Embryonic facial prominence (tissue), 1 donor: ENCODE measurements at regions not wholly inside any gene's neighbourhood (a gene's known extent, or its start where the extent isn't known, plus 50 kb on each side); places are given as distances from the start of the nearest gene placed in this dataset.

Source experiments
- DNase-seq: peaks from one replicate; pipeline ENCODE4 v3.0.0-alpha.2; 2016; ENCODE audit errors: extremely low spot score

DNA sequence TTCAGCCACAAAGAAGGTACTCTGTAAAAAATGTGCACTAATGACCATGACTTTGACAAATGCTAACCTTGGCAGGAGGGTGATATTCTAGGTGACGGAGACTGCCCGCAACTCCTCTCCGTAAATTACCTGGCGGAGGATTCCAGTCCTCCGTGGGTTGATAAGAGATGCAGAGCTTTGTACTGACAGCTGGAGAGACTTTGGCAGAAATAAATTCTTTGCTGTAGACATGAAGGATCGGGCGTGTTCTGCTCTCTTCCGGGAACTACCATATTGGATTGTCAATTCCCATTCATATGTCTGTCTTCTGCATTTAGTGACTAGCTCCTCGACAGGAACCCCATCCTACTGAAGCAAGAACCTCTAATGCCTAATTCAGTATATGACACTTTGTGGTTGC lies 158.3 kb upstream of the KAZN start:
- no peak for DNase-seq

DNA sequence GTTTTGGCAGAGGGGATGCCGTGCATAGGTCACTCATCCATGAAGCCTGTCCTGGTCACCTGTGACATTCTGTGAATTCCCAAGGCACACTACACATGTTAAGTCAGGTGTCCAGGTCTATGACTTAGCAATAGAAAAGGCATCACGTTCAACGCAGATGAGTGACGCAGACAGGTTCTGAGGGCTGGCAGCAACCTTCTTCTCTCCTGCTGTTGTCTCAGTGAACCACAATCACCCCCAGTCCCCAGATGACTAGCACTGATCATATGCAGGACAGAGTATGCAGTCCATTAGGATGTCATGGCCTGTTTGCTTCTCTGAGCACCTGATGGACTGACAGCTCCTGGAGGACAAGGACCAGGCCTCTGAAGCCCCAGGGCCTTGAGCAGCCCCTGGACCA lies 157.8 kb upstream of the KAZN start:
- DNase-seq = no peak

DNA sequence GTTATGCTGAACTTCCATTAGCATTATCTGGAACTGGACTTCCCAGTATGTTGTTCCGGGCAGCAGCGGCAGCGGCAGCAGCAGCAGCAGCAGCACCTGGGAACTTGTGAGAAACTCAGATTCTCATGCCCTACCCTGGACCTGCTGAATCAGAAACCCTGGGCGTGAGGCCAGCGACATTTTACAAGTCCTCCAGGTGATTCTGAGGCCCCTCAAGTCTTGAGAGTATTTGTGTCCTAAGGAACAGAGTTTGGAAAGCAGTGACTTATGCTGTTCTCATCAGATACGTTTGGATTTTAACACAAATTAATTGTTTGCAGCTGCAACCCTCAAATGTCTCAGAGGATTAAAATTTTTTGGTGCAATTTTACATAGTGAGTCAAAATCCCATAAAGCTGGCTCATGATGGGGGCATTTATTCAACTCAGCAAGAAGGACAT lies 157.2 kb upstream of the KAZN start:
- DNase-seq = no peak

DNA sequence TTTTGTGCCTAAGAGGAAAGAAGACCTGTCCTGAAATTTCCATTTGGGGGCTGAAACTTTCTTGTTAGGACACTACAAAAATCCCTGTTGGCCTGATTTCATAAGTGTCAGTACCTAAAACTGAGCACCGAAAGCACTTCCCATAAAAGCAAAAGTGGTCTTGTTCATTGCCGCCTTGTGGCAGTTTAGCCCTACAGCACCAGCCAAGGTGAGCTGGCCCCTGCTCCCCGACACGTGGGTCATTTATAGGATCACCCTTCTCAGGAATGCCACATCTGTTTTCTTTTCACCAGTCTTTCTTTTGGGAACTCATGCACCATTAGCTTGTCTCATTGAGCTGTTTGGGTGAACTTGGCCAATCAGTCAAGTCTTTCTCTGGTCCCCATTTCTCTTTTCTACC lies 155.8 kb upstream of the KAZN start:
- no peak for DNase-seq

DNA sequence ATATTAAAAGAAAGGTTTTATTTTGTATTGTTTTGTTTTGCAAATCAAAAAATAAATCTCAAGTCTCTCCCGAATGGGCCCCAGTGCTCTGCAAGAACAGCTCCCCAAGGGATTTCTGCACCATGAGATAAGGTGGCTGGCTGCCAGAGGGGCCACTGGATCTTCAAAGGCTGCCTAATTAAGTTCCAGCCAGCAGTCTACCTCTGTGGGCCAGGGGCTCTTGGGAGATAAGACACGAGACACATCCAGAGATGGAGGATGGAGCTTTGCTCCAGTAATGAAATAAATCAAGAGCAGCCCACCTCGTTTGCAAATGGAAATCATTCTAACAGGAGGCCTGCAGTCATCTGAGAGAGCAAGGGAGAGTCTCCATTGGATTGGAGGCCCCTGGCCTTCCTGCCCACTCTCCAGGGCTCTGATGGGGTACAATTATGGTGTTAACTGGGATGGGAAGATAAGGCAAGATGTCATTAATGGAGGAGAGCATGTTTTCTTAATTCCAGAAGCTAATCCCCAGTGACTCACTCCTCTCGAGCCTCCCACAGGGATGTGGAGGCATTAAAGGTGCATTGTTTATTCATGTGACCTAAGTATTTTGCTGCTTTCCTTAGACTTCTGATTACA lies 155.2 kb upstream of the KAZN start:
- no peak for DNase-seq

DNA sequence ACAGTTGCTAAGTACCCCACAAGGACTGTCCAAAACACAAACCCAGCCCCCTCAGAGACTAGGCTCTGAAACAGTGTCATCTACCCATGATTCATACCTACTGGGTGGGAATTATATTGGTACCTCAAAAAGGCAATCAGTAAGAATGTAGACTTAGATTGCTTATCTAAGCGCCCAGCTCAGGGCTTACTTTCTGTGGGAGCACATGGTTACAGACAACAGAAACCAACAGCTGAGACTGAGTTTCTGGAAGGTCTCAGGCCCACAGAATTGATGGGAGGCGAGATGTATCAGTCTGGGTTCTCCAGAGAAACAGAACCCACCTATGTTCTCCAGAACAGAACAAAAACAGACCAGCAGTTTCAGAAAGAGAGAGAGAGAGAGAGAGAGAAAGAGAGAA lies 147.3 kb upstream of the KAZN start:
- no peak for DNase-seq

DNA sequence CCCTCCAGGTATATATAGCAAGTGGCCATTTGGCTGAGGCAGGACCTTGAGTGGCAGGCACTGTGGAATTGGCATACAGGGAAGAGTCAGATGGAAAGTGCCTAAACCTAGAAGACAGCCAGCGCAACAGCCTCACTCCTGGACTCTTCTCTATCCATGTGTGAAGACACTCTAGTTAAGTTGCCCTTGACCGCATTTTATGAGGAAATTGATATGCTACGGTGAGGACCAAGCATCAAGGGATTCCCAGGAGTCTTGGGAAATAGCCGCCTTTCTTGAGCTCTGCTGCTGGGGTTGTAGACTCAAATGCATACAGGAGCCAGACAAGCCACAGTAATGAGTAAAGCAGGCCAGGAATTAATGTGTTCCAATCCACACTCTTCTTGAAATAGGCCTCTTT lies 145.9 kb upstream of the KAZN start:
- no peak for DNase-seq

DNA sequence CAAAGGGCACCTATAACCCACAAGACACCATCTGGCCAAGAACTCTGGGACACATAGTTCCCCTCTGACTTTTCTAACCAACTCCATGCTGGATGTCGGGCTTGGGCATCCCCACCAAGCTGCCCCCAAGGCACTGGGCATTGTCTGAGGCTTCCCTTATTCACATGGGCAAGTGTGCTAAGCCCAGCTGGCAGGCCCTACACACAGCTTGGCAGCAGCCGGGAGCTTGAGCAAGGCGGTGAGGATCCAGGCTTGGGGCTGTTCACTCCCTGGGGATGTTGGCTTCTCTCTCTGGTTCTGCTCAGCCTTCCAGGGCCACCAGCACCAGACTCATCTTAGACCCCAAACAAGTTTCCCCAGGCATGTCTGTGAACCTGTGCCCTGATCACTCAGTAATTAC lies 138.3 kb upstream of the KAZN start:
- DNase-seq = no peak

DNA sequence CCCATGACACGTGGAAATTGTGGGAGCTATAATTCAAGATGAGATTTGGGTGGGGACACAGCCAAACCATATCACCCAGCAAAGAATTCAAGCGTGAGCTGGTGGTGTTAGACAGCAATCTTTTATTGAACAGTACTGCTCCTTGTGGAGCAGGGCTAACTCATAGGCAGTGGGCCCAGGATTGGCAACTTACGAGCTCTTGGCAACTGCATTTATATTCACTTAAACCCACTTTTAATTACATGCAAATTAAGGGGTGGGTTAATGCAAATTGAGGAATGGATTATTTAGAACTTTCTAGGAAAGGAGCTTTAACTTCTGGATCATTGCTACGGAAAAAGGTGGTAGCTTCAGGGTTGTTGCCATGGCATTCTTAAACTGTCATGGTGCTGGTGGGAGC lies 135.6 kb upstream of the KAZN start:
- no peak for DNase-seq

DNA sequence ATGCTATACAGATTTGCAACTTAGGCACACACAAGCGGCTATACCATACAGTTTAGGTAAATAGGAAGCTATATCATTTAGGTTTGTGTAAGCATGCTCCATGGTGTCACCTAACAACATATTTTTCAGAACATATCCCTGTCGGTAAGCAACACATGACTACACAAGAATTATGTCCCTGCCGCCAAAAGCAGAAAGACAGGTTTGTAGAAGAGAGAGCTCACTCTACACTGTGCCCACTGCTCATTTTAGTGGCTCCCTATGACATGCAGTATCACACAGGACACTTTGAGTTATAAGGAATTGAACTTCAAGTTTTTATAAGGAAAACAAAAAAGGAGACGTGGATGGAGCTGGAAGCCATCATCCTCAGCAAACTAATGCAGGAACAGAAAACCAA lies 132.5 kb upstream of the KAZN start:
- no peak for DNase-seq

DNA sequence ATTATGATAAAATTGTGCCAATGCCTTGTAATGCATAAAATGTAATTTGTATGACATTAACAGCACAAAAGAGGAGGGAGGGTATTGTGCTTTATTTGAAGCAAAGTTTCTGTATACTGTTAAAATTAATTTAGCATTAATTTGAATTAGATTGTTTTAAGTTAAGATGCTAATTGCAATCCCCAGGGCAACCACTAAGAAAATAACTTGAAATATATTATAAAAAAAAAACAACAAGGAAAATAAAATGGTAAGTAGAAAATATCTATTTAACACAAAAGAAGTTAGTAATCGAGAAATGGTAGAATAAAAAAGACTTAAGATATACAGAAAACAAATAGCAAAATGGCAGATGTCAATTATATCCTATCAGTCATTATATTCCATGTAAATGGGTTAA lies 131.4 kb upstream of the KAZN start:
- DNase-seq = no peak

DNA sequence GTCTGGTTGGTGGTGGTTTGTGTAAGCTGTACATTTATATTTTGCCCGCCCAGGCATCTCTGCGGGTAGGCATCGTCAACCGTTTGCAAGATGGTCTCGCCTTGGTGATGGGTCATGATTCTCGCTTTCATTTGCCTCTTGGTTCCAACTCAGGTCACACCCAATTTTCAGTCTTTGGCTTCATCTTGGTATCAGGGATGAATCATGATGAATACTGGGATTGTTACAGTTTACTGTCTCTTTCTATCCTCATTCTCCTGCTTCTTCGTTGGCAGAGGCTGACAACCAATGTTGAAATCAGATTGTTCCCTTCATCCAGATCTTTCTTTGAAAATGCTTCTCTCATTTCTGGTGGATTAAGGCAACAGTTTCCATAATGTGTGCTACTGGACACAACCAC lies 129.7 kb upstream of the KAZN start:
- DNase-seq = no peak

DNA sequence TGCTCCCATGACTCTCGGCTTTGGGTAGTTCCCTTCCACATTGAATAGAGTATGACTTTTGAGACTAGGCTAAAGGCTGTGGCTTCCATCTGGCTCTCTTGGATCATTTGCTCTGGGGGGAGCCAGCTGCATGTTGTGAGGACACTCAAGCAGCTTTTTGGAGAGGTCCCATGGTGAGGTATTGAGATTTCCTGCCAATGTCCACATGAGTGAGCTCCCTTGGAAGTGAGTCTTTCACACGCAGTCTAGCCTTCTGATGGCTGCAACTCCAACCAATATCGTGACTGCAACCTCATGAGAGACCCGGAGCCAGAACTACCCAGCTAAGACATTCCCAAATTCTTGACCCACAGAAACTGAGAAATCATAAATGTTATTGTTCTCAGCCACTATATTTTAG lies 127.7 kb upstream of the KAZN start:
- no peak for DNase-seq

DNA sequence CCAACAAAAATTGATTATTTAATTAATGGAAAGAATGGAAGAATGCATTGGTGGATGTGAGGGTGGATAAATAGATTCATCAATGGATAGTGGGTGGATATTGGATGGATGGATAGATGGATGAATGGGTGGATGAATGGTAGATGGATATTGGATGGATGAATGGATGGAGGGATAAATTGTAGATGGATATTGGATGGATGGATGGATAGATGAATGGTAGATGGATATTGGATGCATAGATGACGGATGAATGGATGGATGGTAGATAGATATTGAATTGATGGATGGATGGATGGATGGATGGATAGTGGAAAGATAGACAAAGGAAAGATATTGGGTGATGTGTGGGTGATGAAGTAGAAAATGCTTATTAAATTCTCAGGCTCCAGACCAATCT lies 123.6 kb upstream of the KAZN start:
- DNase-seq = no peak

DNA sequence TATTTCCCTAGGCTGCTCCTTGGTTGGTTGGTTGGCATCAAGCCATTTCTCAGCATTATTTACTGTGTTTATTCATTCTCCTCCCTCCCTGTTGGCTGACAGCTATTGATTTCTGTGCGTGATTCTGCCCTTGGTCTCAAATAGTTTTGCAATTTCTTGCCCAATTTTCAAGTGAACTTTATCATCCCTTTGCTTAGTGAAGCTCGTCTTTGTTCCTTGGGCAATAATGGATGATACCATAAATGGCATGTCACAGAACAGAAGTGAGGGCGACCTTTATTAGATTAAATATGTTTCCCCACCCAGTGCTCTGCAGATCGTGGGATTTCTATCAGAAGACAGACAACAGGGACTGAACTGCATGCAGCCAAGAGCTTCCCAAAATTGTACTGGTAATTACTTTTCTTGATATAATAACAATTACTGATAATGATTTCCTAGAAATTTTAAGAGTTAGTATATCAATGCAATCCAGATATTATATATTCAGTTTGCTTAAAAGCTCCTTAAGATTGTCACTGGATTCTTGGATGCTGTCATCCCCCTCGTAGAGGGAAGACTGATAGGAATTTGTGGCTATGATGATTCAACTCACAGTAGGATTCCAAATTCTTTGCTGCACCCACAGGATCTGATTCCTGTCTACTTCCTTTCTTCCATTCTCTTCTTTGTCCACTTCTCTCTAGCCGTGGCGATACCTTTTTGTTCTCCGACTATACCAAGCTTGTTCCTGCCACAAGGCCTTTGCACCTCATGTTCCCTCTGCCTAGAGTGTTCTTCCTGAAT lies 122.1 kb upstream of the KAZN start:
- DNase-seq = no peak

DNA sequence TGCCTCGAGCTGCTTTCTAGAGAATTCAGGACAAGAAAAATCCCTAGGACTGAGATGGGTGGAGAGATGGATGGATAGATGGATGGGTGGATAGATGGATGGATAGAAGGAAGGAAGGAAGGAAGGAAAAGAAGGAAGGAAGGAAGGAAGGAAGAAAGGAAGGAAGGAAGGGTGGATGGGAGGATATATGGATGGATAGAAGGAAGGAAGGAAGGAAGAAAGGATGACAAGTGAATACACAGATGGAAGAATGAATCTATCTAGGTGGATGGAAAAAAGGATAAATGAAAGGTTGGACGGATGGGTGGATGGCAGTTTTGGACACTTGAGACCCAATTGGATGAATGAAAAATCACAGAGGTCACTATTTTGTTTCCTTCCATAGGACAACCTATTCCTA lies 120.4 kb upstream of the KAZN start:
- DNase-seq = no peak

DNA sequence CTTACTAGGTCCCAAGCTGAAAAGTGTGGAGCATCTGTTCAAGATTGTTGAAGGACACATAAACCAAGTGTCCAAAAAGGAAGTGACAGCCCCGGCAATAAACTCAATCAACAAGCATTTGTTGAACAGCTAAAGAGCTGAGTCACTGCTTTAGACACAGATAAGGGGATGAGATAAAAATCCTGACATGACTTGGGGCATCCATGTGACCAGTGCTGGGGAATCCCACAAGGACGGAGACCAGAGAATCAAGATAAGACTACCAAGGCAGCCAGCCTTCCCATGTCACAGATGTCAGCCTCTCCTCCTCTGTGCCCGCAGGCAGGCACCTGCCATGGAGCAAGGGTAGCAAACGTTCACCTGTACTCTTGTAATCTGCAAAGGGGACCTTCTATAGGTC lies 118.6 kb upstream of the KAZN start:
- no peak for DNase-seq

DNA sequence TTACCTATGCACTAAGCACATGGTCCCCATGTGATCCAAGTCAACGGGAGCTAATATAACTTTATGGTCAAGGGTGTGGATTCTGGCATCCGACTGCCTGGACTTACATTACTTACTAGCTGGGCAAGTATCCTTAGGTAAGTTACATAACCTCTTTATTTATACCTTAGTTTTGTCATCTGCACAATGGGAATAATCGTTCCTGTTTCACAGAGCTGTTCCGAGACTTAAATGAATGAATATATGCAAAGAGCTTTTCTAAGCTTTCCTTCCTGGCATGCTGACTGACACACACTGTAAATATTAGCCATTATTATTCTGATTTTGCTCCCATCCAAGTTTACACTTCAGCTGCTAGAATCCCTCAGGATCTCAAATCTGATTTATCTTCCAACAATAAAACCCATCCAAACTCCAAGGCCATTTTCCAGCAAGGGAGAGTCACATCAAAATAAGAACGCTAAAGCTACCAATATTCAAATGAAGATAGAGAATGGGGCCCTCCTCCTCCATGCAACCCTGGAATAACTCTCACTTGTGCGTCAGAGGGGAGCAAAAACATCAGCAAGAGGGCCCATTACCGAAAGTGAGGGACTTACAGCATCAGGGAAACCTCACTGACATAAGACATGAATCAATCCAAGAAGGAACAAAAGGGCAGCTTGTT lies 115.6 kb upstream of the KAZN start:
- no peak for DNase-seq

DNA sequence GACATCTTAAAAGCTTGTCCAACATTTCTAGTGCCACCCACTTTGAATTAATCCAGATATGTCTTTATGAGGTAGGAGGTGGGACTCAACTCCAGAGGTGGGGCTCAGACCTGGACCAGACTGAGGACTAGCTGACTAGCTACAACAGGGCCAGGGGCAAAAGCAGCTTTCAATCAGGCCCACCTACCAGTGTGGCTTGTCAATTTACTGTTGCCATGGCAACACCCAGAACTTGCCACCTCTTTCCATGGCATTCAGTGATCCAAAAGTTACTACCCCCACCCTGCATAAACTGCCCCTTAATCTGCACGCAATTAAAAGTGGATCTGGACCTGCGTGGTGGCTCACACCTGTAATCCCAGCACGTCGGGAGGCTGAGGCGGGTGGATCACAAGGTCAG lies 113.2 kb upstream of the KAZN start:
- DNase-seq = no peak

DNA sequence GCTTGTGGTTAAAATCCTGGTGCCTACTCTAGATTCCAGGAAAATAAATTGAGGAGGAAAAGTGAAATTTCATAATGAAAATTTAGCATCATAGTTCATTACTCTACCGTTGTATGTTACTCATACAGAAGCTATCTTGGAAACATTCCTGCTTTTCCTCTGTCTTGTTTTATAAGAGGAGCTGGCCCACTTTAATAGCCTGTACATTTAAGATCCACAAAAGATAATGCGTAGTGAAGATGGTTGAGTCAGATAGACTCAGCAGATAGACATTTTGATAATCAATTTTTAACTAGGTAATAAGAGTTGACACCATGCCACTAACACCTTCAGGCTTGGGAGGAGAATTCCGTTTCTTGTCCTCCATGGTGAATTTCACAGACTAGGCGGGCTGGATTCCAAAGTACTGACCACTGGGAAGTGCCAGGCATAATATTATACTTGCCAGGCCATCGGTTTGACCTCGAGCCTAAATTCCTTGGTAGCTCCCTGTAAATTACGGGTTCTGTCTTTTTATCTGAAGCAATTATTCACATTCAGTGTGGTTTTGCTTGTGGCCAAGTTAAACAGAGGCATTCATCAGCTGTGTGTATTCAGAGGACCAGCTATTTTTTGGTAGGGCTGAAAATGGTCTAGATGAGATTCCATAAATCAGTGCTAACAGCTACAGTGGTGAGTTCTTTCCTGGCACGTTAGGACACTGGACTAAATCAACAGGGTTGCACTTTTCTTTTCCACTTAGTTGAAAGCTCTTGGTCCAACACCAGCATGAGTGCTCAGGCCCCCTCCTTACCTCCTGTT lies 111.9 kb upstream of the KAZN start:
- no peak for DNase-seq

DNA sequence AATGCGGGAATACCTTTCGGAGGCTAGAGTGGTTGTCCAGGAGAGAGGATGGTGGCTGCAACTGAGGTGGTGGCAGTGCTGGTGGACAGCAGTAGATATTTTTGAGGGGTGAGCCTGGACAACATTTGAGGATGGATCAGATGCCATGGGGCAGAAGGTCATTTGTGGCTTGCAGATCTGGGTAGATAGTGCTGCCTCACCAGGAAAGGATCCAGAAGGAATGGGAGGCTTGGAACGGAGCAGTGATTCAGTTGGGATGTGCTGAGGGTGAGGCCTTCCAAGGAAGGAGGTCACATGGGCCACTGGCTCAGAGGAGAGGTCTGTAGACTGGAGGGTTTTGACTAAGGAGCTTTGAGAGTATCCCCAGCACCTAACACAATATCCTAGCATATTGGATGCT lies 110.8 kb upstream of the KAZN start:
- DNase-seq = no peak

DNA sequence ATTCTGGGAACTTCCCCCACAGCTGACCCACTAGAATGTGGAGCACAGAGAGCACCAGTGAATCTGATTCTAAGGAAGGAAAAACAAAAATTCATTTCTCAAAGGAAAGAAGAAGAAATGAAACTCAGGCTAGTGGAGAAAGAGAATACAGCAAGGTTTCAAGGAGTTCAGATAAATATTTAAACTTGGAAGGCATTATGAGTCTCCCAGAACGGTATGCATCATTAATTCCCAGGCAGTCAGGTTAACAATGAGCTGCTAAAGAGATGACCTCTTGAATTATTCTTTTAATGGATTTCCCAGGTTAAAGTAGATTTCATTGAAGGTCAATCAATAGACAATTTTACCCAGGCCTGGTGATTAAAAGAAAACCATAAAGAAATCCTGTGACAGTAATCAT lies 103.6 kb upstream of the KAZN start:
- no peak for DNase-seq
